ENCODE measurements at regions not wholly inside any gene's neighbourhood (a gene's known extent, or its start where the extent isn't known, plus 50 kb on each side); places are given as distances from the start of the nearest gene placed in this dataset.
A peak's percentile ranks its signal among the peaks of the same experiment; 100 is the strongest.
"Not testable (repeated sequence)": the region's sequence is repeated elsewhere in the genome, so short reads cannot be mapped to it uniquely, and the experiment has no call there.

GRCh38 chr21:5055996-5056962 lies 5465.1 kb upstream of the TPTE start:
- H2AK9ac ChIP-seq (replicated peaks; ENCODE audit: low read depth, low read length, poor library complexity); H3K4ac ChIP-seq (ENCODE audit: low read depth, low read length); H3K27me3 ChIP-seq (ENCODE audit: control insufficient read depth, insufficient read depth, low read length); DNase-seq; CTCF ChIA-PET; ATAC-seq (ENCODE audit: low read depth); H4K5ac ChIP-seq (ENCODE audit: low read depth, low read length); H3K9ac ChIP-seq (ENCODE audit: low read depth, low read length); POLR2A ChIA-PET (ENCODE audit: unreplicated experiment); H2BK120ac ChIP-seq (ENCODE audit: low read depth, low read length); H2AK5ac ChIP-seq (ENCODE audit: low read depth, low read length); intact Hi-C loops (cut with micrococcal nuclease); H2BK15ac ChIP-seq (ENCODE audit: low read depth, low read length); H3K14ac ChIP-seq (replicated peaks; ENCODE audit: low read depth, low read length); H3K79me1 ChIP-seq (ENCODE audit: low read depth in 1 of 2, low read length in 2 of 2); H3K9me3 ChIP-seq (ENCODE audit: control insufficient read depth, insufficient read depth, low read length); in situ Hi-C loops (cut with MboI; ENCODE audit: low sequenced_read_pairs); H3K4me3 ChIP-seq (ENCODE audit: insufficient read depth, low read depth, low read length); H4K91ac ChIP-seq (ENCODE audit: insufficient read depth, low read depth, low read length); H2AFZ ChIP-seq (replicated peaks; ENCODE audit: low read length, poor library complexity); H2BK5ac ChIP-seq (ENCODE audit: low read depth, low read length, poor library complexity, severe bottlenecking); H3K18ac ChIP-seq (ENCODE audit: low read depth, low read length); H3K4me2 ChIP-seq (ENCODE audit: low read depth, low read length); H3K27ac ChIP-seq (ENCODE audit: insufficient read depth, low read length); H3K56ac ChIP-seq (ENCODE audit: extremely low read depth, insufficient read depth, low read length); H4K8ac ChIP-seq (ENCODE audit: low read depth in 2 of 2, low read length in 2 of 2); H3K36me3 ChIP-seq (ENCODE audit: control insufficient read depth, insufficient read depth, low read length); BruUV-seq (replicated peaks); H3K4me1 ChIP-seq (ENCODE audit: control insufficient read depth, insufficient read depth, low read length); H3K23ac ChIP-seq (ENCODE audit: low read depth, low read length); H2BK20ac ChIP-seq (ENCODE audit: low read depth, low read length); H3K9me1 ChIP-seq (ENCODE audit: insufficient read depth, low read length); H4K20me1 ChIP-seq (ENCODE audit: insufficient read depth, low read length); dilution Hi-C loops (cut with HindIII; ENCODE audit: low sequenced_read_pairs, unreplicated experiment): not testable (repeated sequence)
- WGBS, 2 experiments (ENCODE audit: extremely low coverage in 2 of 2, insufficient read length in 1 of 2) = no CpG with 5 or more reads among the region's 33 CpGs

GRCh38 chr21:5057077-5057476 lies 5464.3 kb upstream of the TPTE start:
- intact Hi-C loops (cut with micrococcal nuclease) = not testable (repeated sequence)

More at GRCh38 chr21:5057077-5057476, 5464.3 kb upstream of the TPTE start:
- H3K23ac ChIP-seq (ENCODE audit: low read depth, low read length); H2BK5ac ChIP-seq (ENCODE audit: low read depth, low read length, poor library complexity, severe bottlenecking); H4K20me1 ChIP-seq (ENCODE audit: insufficient read depth, low read length); H3K36me3 ChIP-seq (ENCODE audit: control insufficient read depth, insufficient read depth, low read length); H4K5ac ChIP-seq (ENCODE audit: low read depth, low read length); H3K9me3 ChIP-seq (ENCODE audit: control insufficient read depth, insufficient read depth, low read length); dilution Hi-C loops (cut with HindIII; ENCODE audit: low sequenced_read_pairs, unreplicated experiment); H3K4me3 ChIP-seq (ENCODE audit: insufficient read depth, low read depth, low read length); H3K4me2 ChIP-seq (ENCODE audit: low read depth, low read length); H4K91ac ChIP-seq (ENCODE audit: insufficient read depth, low read depth, low read length); H3K4ac ChIP-seq (ENCODE audit: low read depth, low read length); H3K56ac ChIP-seq (ENCODE audit: extremely low read depth, insufficient read depth, low read length); H3K14ac ChIP-seq (replicated peaks; ENCODE audit: low read depth, low read length); H2AK5ac ChIP-seq (ENCODE audit: low read depth, low read length); H3K4me1 ChIP-seq (ENCODE audit: control insufficient read depth, insufficient read depth, low read length); H2AK9ac ChIP-seq (replicated peaks; ENCODE audit: low read depth, low read length, poor library complexity); H3K79me1 ChIP-seq (ENCODE audit: low read depth in 1 of 2, low read length in 2 of 2); BruUV-seq (replicated peaks); CTCF ChIA-PET; H3K9me1 ChIP-seq (ENCODE audit: insufficient read depth, low read length); H2AFZ ChIP-seq (replicated peaks; ENCODE audit: low read length, poor library complexity); H2BK15ac ChIP-seq (ENCODE audit: low read depth, low read length); H3K9ac ChIP-seq (ENCODE audit: low read depth, low read length); H3K27ac ChIP-seq (ENCODE audit: insufficient read depth, low read length); H3K18ac ChIP-seq (ENCODE audit: low read depth, low read length); POLR2A ChIA-PET (ENCODE audit: unreplicated experiment); H4K8ac ChIP-seq (ENCODE audit: low read depth in 2 of 2, low read length in 2 of 2); H2BK120ac ChIP-seq (ENCODE audit: low read depth, low read length); DNase-seq; H3K27me3 ChIP-seq (ENCODE audit: control insufficient read depth, insufficient read depth, low read length); in situ Hi-C loops (cut with MboI; ENCODE audit: low sequenced_read_pairs); H2BK20ac ChIP-seq (ENCODE audit: low read depth, low read length): not testable (repeated sequence)
- WGBS, 2 experiments (ENCODE audit: extremely low coverage in 2 of 2, insufficient read length in 1 of 2) = no CpG with 5 or more reads among the region's 24 CpGs
- peak; percentile 36 for ATAC-seq (ENCODE audit: low read depth)

Data from IMR-90 (cell line).